COLO829 (cell line): ENCODE measurements at regions not wholly inside any gene's neighbourhood (a gene's known extent, or its start where the extent isn't known, plus 50 kb on each side); places are given as distances from the start of the nearest gene placed in this dataset.

Experiments
- DNase-seq: peaks from one replicate; pipeline ENCODE4 v3.0.0; 2012; ENCODE audit warnings: low spot score

GRCh38 chr11:127492029-127492428, 491.5 kb upstream of the KIRREL3 start:
- no peak for DNase-seq

- no peak for DNase-seq
Observed at GRCh38 chr11:127491589-127491988, 491.0 kb upstream of the KIRREL3 start.

- DNase-seq = no peak
Observed at GRCh38 chr11:127490896-127491295, 490.3 kb upstream of the KIRREL3 start.

GRCh38 chr11:127485541-127485940, 485.0 kb upstream of the KIRREL3 start:
- peak; percentile 3 for DNase-seq

- DNase-seq = no peak
Observed at GRCh38 chr11:127481391-127481790, 480.8 kb upstream of the KIRREL3 start.

- no peak for DNase-seq
Observed at GRCh38 chr11:127478826-127479225, 478.3 kb upstream of the KIRREL3 start.

GRCh38 chr11:127474766-127475165, 474.2 kb upstream of the KIRREL3 start:
- no peak for DNase-seq

GRCh38 chr11:127472505-127472904, 471.9 kb upstream of the KIRREL3 start:
- DNase-seq = no peak

GRCh38 chr11:127471662-127472061, 471.1 kb upstream of the KIRREL3 start:
- no peak for DNase-seq

GRCh38 chr11:127470306-127470884, 469.8 kb upstream of the KIRREL3 start:
- peak; percentile 26 for DNase-seq

- DNase-seq = no peak
Observed at GRCh38 chr11:127464325-127464724, 463.8 kb upstream of the KIRREL3 start.

- DNase-seq = no peak
Observed at GRCh38 chr11:127462065-127462344, 461.4 kb upstream of the KIRREL3 start.

GRCh38 chr11:127461241-127462064, 460.9 kb upstream of the KIRREL3 start:
- DNase-seq = no peak

GRCh38 chr11:127458561-127458960, 458.0 kb upstream of the KIRREL3 start:
- DNase-seq = no peak

- peak; percentile 46 for DNase-seq
Observed at GRCh38 chr11:127454856-127455255, 454.3 kb upstream of the KIRREL3 start.

- no peak for DNase-seq
Observed at GRCh38 chr11:127452533-127452932, 452.0 kb upstream of the KIRREL3 start.

- DNase-seq = no peak
Observed at GRCh38 chr11:127451861-127452260, 451.3 kb upstream of the KIRREL3 start.

GRCh38 chr11:127448101-127448500, 447.5 kb upstream of the KIRREL3 start:
- no peak for DNase-seq

- DNase-seq = no peak
Observed at GRCh38 chr11:127445476-127445875, 444.9 kb upstream of the KIRREL3 start.

- no peak for DNase-seq
Observed at GRCh38 chr11:127443297-127443696, 442.7 kb upstream of the KIRREL3 start.

GRCh38 chr11:127440616-127441015, 440.0 kb upstream of the KIRREL3 start:
- DNase-seq = no peak

GRCh38 chr11:127425281-127425680, 424.7 kb upstream of the KIRREL3 start:
- no peak for DNase-seq

GRCh38 chr11:127424661-127425060, 424.1 kb upstream of the KIRREL3 start:
- DNase-seq = no peak

- no peak for DNase-seq
Observed at GRCh38 chr11:127420139-127420538, 419.6 kb upstream of the KIRREL3 start.
